ENCODE measurements at regions not wholly inside any gene's neighbourhood (a gene's known extent, or its start where the extent isn't known, plus 50 kb on each side); places are given as distances from the start of the nearest gene placed in this dataset.
"Not testable (repeated sequence)": the region's sequence is repeated elsewhere in the genome, so short reads cannot be mapped to it uniquely, and the experiment has no call there.

DNA sequence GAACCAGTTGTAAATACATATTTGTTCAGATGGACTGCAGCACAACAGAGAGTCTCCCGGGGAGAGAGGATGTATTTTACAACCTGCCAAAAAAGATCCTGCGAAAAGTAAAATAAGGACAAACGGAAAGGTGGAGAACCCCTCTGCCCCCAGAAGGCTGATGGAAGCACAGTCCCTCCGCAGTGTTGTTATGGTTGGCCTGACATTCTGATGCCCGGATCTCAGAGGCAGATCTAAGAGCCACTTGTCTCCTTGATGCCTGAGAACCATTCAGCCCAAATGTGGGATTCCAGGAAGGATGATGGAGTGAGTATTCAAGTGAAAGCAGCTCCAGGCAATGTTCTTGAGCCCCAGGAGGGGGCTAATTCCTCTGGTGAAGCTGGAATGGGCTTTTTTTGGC lies 458.7 kb downstream of the ZNF536 start:
- H3K27me3 ChIP-seq: no peaks in the 10 kb centered on the region

DNA sequence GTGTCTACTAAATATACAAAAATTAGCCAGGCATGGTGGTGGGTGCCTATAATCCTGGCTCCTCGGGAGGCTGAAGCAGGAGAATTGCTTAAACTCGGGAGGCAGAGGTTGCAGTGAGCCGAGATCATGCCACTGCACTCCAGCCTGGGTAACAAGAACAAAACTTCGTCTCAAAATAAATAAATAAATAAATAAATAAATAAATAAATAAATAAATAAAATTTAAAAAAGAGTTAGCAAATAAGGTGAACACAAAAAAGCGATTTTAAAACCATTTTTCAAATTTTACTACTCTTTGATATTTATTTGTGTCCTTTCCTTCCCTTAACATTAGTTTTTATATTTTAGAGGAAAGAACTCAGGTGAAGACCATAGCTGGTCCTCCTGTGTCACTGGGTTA lies 453.3 kb downstream of the ZNF536 start:
- H4K20me1 ChIP-seq (ENCODE audit: low read depth); H3F3A ChIP-seq (ENCODE audit: low read depth); H3K4me1 ChIP-seq; H3K9me3 Mint-ChIP-seq; H3K36me3 Mint-ChIP-seq; H3K4me1 Mint-ChIP-seq; H2AFZ ChIP-seq (replicated peaks); H3K27me3 Mint-ChIP-seq (ENCODE audit: insufficient read depth, low read depth); H3K79me2 ChIP-seq (ENCODE audit: low read depth); H3K9me3 ChIP-seq (ENCODE audit: low read depth); H3K4me2 ChIP-seq; H3K36me3 ChIP-seq; H3K27ac ChIP-seq; H3K4me3 Mint-ChIP-seq; DNase-seq (ENCODE audit: low spot score); H3K27me3 ChIP-seq; H3K27ac Mint-ChIP-seq; H3K9ac ChIP-seq; H3K4me3 ChIP-seq: not testable (repeated sequence)

More for the DNA sequence above, 458.7 kb downstream of the ZNF536 start:
- Histone ChIP-seq H3K9me3 (ENCODE audit: low read depth) (no peaks in the 10 kb centered on the region), H3K4me3 (no peak overlapping the region), H4K20me1 (ENCODE audit: low read depth) (no peaks in the 10 kb centered on the region), H3K9ac (no peak overlapping the region), H3K4me2 (no peak overlapping the region), H3K79me2 (ENCODE audit: low read depth) (no peaks in the 10 kb centered on the region), H2AFZ (replicated peaks) (no peak overlapping the region), H3K27ac (no peak overlapping the region), H3F3A (ENCODE audit: low read depth) (no peaks in the 10 kb centered on the region), H3K36me3 (no peaks in the 10 kb centered on the region), H3K4me1 (no peaks in the 10 kb centered on the region)
- Mint-ChIP-seq H3K9me3 (peaks cover 2% of the 10 kb centered on the region), H3K27ac (no peak overlapping the region), H3K27me3 (ENCODE audit: insufficient read depth, low read depth) (peaks cover 6% of the 10 kb centered on the region), H3K4me1 (no peaks in the 10 kb centered on the region), H3K4me3 (no peak overlapping the region), H3K36me3 (no peaks in the 10 kb centered on the region)
- DNase-seq (ENCODE audit: low spot score): no peak
- TF ChIP-seq EZH2phosphoT487 (IDR thresholded peaks at IDR 0.05): no peak
- no peak for TF ChIP-seq EZH2 (IDR thresholded peaks at IDR 0.05)
- TF ChIP-seq, protein P1, sequence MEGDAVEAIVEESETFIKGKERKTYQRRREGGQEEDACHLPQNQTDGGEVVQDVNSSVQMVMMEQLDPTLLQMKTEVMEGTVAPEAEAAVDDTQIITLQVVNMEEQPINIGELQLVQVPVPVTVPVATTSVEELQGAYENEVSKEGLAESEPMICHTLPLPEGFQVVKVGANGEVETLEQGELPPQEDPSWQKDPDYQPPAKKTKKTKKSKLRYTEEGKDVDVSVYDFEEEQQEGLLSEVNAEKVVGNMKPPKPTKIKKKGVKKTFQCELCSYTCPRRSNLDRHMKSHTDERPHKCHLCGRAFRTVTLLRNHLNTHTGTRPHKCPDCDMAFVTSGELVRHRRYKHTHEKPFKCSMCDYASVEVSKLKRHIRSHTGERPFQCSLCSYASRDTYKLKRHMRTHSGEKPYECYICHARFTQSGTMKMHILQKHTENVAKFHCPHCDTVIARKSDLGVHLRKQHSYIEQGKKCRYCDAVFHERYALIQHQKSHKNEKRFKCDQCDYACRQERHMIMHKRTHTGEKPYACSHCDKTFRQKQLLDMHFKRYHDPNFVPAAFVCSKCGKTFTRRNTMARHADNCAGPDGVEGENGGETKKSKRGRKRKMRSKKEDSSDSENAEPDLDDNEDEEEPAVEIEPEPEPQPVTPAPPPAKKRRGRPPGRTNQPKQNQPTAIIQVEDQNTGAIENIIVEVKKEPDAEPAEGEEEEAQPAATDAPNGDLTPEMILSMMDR (IDR thresholded peaks at IDR 0.05): no peak

- H2AFZ ChIP-seq (replicated peaks): no peak overlapping the region
- H3K27me3 ChIP-seq: no peaks in the 10 kb centered on the region
- Mint-ChIP-seq H3K27ac (no peak overlapping the region), H3K9me3 (peaks cover 4% of the 10 kb centered on the region), H3K4me3 (no peak overlapping the region), H3K36me3 (no peaks in the 10 kb centered on the region), H3K27me3 (ENCODE audit: insufficient read depth, low read depth) (peaks cover 4% of the 10 kb centered on the region), H3K4me1 (no peaks in the 10 kb centered on the region)
- no peak overlapping the region for H3K27ac ChIP-seq
- no peak overlapping the region for H3K4me2 ChIP-seq
- H3K79me2 ChIP-seq (ENCODE audit: low read depth): no peaks in the 10 kb centered on the region
- DNase-seq (ENCODE audit: low spot score): no peak
- H3K36me3 ChIP-seq: no peaks in the 10 kb centered on the region
- no peak overlapping the region for H3K9ac ChIP-seq
- no peak overlapping the region for H3K4me3 ChIP-seq
- no peaks in the 10 kb centered on the region for H3K4me1 ChIP-seq
- TF ChIP-seq EZH2 (IDR thresholded peaks at IDR 0.05) (no peak), EZH2phosphoT487 (IDR thresholded peaks at IDR 0.05) (no peak)
- TF ChIP-seq, protein P1 (IDR thresholded peaks at IDR 0.05): no peak
- H3F3A ChIP-seq (ENCODE audit: low read depth): no peaks in the 10 kb centered on the region
- H3K9me3 ChIP-seq (ENCODE audit: low read depth): no peaks in the 10 kb centered on the region
- H4K20me1 ChIP-seq (ENCODE audit: low read depth): no peaks in the 10 kb centered on the region
Observed at GRCh38 chr19:30824809-30825208, 452.6 kb downstream of the ZNF536 start.

- no peak overlapping the region for H3K4me3 ChIP-seq
- H3F3A ChIP-seq (ENCODE audit: low read depth): no peaks in the 10 kb centered on the region
- Mint-ChIP-seq H3K4me3 (no peak overlapping the region), H3K27ac (no peak overlapping the region), H3K36me3 (no peaks in the 10 kb centered on the region), H3K4me1 (no peaks in the 10 kb centered on the region), H3K27me3 (ENCODE audit: insufficient read depth, low read depth) (peaks cover 2% of the 10 kb centered on the region), H3K9me3 (no peaks in the 10 kb centered on the region)
- TF ChIP-seq EZH2phosphoT487 (IDR thresholded peaks at IDR 0.05) (no peak), EZH2 (IDR thresholded peaks at IDR 0.05) (no peak)
- TF ChIP-seq, protein P1 (IDR thresholded peaks at IDR 0.05): no peak
- H3K27me3 ChIP-seq: no peaks in the 10 kb centered on the region
- no peak overlapping the region for H2AFZ ChIP-seq (replicated peaks)
- H3K4me2 ChIP-seq: no peak overlapping the region
- H4K20me1 ChIP-seq (ENCODE audit: low read depth): no peaks in the 10 kb centered on the region
- DNase-seq (ENCODE audit: low spot score): no peak
- no peaks in the 10 kb centered on the region for H3K36me3 ChIP-seq
- no peak overlapping the region for H3K9ac ChIP-seq
- no peaks in the 10 kb centered on the region for H3K9me3 ChIP-seq (ENCODE audit: low read depth)
- no peak overlapping the region for H3K27ac ChIP-seq
- H3K4me1 ChIP-seq: no peaks in the 10 kb centered on the region
- H3K79me2 ChIP-seq (ENCODE audit: low read depth): no peaks in the 10 kb centered on the region
Observed at GRCh38 chr19:30817965-30818567, 445.9 kb downstream of the ZNF536 start.

All from neural progenitor cell (in vitro differentiated cells).